ENCODE measurements at regions not wholly inside any gene's neighbourhood (a gene's known extent, or its start where the extent isn't known, plus 50 kb on each side); places are given as distances from the start of the nearest gene placed in this dataset.
"Not testable (repeated sequence)": the region's sequence is repeated elsewhere in the genome, so short reads cannot be mapped to it uniquely, and the experiment has no call there.

DNA sequence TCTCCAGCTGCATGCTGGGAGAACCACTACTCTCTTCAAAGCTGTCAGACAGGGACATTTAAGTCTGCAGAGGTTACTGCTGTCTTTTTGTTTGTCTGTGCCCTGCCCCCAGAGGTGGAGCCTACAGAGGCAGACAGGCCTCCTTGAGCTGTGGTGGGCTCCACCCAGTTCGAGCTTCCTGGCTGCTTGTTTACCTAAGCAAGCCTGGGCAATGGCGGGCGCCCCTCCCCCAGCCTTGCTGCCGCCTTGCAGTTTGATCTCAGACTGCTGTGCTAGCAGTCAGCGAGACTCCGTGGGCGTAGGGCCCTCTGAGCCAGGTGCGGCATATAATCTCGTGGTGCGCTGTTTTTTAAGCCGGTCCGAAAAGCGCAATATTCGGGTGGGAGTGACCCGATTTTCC lies 215.0 kb downstream of the STIM2 start:
- DNase-seq = not testable (repeated sequence)

DNA sequence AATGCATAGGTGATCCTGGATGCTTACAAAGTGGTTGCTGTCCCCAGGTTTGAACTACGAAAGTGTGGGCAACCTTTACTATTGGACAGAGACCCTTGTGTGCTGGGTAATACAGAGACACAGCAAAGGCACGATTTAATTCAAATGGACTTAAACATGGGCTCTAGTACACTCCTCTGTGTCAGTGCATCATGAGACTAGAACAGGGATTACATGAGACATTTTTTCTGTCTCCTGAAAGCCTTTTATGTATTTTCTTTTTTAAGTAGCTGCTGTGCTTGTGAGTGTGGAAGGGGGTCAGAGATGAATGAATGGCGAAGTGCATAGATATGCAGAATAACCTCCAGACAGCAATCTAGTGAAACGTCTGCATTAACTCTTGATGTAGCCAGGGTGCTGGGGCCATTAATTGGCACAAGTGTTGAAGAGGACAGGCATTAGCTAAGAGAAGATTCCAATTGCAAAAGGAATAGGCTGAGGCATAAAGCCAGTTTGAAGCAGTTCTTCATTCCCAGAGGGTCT lies 218.4 kb downstream of the STIM2 start:
- no peak for DNase-seq

DNA sequence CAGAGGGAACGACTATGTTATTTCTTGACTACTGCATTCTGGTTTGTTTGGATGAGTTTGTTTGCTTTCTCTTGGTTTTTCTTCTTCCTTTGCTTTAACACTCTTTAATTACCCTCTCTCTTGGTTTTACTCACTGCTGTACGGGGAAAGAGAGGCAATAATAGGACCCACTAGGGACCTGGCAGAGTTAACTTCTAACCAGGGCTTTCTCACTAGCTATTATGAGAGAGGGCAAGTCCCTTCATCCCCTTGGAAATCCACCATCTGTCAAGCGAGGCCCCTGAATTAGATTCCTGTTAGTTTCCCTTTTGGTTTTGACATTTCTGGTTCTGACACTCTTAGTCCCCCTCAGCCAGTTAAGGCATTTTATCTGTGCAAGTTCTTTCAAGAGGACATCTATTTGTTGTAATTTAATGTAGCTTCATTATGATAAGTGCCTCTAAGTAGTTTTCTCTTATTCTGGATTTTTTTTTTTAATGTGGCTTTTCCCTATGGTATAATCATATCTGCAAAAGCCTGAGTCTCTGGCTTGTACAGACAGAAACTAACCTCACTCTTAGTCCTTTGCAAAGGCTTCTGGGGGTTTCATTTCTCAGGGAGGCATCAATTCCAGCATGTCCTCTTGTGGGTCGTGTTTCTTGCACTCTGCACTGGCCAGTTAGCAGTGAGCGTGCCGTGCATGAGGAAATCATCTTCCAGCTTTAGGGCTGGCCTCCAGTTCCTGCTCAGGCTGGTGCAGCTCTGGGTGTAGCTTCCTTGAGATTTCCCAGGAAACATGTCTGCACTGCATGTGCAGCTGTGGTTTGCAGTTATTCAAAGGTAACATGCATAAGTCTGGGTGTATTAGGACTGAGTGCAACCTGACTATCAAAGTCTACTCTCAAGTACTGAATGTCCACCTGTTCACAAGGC lies 221.3 kb downstream of the STIM2 start:
- no peak for DNase-seq

DNA sequence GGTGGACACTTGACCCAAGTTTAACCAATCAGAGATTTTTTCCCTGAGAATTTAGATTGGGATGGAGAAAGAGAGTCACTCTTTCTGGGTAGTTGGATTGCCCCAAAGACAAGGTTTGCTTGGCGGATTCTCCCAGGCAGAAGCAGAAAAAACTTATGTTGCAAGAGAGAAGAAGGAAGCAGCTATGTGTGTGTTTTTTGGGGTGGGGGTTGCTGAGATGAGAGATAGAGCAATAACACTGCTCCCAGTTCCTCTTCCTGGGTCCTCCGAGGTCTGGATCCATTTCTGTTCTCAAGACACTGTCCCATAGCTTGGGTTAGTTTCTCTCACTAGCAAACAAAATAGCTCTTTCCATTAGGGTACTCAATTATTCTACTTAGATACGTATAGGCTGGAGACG lies 222.1 kb downstream of the STIM2 start:
- no peak for DNase-seq

DNA sequence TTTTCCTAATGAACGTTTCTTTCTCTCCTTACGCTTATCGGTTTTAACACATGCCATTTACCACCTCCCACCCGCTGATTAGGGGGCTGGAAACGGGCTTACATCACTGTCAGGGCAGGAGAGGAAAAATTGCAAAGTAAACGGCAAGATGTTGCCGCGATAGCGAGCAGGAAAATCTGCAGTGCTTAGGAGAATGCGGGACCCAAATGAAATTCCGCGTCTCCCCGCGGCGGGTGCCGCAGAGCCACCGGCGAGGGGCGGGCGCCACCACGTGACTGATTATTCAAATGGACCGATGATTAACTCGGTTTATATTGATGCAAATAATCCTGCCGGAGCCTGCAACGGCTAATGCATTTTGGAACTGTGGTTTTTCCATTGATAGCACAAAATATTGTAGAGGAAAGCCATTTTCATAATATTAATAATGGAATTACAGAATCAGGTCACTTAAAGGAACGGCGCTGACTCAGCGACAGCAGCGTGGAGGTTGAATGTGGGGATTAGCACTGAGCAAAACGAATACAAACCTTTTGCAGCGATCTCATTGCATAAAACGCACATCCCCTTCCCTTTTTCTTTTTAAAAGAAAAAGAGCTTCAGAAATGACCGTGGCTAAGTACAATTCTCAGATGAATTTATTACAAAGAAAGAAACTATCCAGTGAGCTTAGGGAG lies 224.2 kb downstream of the STIM2 start:
- DNase-seq = peak; percentile 28

DNA sequence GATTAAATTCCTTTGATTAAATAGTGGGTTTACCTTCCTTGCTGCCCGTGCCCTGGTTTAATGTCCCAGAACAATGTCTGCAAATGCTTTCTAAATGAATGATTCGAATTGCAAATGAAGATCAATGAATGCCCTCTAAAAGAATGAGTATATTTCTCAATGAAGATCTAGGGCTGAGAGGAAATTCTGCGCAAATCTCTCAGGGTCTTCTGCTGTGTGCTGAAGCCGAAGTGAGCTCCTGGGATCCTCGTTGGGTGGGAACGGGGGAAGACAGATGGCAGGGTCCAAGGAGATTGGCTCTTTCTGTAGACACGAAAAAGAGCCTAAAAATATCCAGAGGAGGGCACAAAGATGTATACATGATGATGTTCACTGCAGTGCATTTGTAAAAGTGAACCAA lies 224.8 kb downstream of the STIM2 start:
- DNase-seq = no peak

DNA sequence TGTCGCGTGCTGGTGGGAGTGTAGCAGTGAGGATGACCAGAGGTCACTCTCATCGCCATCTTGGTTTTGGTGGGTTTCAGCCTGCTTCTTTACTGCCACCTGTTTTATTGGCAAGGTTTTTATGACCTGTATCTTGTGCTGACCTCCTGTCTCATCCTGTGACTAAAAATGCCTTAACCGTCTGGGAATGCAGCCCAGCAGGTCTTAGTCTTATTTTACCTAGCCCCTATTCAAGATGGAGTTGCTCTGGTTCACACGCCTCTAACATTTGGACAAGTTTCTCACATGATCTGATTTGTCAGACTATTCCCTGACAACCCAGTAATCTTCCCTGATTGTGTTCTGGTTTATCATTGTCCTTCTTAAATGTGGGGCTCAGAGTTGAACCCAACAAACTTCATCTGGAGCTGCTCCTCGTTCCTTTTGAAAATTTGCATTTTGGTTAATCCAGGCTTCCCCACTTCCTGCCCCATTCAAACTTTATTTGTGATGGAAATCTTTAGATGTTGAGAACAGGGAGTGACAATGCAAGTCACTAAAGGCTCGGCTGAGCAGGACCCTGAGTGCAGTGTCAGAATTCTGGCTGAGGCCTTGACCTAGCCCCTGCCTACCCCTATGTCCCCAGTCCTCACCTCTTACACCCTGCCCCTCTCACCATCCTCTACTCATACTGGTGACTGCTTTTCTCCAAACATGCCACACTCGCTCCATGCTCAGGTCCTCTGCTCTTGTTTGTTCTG lies 226.8 kb downstream of the STIM2 start:
- no peak for DNase-seq

DNA sequence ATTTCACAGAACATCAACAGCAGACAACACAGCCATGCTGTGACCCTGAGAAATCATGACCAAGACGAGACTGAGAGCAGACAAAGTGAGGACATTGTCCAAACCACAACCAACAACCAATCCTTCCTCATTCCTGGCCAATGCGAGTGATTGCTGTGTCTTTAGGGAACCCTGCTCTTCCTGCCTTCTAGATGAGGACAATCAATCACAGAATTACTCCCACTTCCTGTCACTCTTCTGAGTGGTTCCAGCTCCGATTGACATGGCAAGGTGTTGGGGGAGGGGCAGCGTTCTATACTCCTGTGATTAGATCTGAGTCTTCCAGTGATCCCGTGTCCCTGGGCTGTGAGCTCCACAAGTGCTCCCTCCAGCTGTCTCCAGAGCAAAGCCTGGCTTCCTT lies 227.8 kb downstream of the STIM2 start:
- no peak for DNase-seq

DNA sequence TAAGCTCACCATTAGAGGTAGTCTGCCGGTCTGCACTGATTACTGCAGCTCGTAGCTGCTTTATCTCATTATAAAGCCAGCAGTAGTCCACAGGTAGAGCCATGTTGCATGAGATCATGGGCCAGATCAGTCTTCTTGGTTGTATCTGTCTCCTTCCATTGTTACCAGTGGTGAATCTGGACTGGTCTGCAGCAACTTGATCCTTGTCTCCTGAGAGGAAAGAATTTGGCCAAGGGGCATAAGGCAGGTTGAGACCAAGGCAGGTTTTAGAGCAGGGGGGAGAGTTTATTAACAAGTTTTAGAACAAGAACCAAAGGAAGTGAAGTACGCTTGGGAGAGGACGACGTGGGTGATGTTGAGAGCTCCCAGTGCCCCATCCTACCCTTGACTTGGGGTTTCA lies 228.5 kb downstream of the STIM2 start:
- DNase-seq = no peak

DNA sequence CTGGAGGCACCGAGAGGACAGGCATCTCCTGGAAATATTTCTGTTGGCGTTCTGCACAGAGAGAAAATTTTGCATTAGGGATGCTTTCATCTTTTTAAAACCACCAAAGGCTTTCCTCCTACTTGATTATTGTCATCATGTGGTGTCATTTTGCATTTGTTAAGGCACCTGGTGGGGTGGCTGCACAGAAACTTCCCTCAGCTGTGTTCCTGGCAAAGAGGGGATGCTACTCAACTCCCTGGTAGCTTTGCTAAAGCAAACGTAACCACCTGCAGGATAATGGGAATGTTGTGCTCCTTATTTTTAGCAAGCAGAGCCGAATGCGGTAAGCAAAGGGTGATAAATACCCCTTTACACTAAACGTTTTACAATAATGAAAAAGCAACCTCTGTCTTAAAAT lies 229.8 kb downstream of the STIM2 start:
- DNase-seq = no peak

DNA sequence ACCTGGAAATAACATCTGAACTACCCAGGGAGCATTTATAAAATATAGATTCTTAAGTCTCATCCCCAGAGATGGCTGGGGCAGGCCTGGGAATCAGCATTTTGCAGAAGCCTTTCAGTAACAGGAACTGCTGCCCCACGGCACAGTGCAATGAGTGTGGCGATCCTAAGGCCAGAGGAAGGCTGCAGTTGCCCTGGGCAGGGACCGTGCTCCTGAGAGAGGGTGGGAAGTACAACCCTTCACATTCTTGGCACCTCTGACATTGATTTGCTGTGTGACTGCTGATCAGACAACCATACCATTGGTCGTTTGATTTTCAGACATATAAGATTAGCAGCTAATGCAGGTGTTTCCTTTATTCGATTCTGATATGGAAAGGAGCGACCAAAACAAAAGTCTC lies 233.6 kb downstream of the STIM2 start:
- no peak for DNase-seq

DNA sequence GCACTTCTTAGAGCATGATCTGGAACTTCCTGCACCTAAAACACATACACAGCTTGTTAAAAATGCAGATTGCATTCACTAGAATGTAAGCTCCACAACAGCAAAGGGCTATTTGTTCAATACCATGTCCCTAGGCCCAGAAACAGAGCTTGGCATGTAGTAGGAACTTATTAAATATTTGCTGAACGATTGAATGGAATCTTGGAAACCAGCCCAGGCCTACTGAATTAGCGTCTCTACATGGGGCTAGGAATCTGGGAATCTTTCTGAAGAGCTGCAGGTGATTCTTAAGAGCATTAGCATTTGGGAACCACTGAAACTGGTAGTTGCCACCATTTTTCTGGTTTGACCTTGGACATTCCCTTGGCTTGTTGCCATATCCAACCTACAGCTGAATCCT lies 234.1 kb downstream of the STIM2 start:
- no peak for DNase-seq

DNA sequence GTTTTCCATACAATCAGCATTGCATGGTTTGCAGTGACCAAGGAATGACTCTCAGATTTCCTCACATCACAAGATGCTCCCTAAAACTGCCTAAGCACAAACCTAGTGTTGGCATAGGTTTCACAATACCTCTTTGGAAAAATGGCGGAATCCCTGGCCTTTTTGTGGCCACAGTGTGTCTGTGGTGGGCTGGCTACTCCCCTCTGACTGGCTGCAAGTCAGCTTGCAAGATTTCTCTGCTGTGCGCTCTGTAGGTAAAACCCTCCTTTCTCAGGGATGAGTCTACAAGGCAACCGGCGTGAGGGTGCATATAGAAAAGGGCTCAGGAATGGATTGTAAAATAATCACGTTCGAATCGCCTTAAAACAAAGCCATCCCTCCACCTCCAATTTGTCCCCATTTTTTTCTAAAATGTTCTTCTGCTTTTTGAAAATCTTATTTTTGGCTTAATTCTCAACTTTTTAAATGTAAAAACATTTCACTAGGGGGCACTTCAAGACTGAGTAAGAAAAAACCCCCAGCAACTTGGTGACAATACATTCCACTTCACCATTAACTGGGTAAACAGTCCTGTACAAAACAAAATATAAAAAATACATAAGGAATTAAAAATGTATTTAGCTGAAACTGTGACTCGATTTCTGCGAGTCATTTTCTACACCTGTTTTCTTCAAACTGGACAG lies 235.6 kb downstream of the STIM2 start:
- no peak for DNase-seq

DNA sequence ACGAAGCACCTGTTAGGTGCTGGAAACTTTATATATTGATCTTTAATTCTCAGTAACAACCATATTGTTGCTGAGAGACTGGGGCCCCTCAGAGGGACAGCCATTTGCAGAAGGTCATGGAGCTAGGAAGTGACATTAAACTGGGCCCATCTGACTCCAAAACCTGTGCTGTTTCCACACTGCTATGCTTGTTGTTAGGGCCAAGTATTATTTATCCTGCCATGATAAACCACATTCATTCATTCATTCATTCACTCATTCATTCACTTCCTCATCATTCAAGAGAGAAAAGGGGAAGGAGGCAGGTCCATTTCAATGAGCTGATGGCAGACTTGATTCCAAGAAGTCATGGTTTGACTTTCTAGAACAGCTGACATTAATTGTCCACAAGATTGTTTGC lies 237.4 kb downstream of the STIM2 start:
- DNase-seq = no peak

DNA sequence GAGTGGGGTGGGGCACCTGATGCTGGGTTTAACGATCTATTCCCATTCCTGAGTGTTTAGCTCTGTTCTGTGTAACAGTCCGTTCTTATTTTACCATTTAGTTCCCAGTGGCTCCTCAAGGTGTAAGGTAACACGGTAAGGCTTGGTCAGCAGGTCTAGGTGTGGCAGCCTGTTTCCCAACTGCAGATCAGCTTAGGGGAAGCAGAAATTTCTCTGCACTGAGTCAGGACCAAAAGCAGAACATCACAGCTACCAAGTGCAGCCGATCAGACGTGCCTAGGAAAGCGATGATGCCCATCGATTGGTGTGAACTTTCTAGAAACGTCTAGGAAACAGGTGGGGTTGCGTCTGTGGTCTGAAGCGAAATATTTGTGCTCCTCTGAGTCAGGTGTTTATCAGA lies 240.1 kb downstream of the STIM2 start:
- no peak for DNase-seq

DNA sequence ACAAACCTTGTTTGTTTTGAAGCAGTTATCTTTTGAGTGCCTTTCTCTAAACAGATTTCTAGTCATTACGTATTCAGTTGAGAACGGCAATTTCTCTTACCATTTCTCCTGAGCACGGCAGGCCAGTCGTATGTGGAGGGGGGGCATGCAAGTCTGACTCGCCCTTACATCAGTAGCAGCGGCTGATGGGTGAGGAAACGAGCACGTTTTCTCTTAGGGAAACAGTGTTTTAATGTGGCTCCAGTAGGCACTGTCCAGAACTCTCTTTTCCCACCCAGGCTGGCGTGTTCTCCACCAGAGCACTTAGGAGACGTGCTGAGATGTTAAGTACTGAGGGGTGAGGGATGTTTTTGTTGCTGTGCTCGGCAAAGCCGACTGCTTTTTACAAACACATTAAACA lies 240.5 kb downstream of the STIM2 start:
- DNase-seq = no peak

DNA sequence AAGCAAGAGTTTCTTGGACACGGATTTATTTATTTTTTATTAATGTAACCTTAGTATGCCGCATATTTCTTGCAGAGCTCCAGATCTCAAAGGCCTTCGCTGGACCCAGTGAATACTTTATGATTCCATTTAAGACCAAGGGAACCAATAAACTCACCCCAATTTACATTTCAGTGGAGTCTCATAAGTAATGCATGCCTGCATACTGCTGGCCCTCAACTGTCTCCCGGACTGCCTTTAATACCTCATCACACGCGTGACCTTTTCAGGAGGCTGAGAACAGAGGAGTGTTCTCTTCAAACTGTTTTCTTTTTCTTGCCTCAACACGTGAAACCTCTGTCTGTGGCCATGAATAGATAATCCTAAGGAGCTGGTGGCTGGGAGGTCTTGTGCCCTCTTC lies 240.9 kb downstream of the STIM2 start:
- DNase-seq = no peak

DNA sequence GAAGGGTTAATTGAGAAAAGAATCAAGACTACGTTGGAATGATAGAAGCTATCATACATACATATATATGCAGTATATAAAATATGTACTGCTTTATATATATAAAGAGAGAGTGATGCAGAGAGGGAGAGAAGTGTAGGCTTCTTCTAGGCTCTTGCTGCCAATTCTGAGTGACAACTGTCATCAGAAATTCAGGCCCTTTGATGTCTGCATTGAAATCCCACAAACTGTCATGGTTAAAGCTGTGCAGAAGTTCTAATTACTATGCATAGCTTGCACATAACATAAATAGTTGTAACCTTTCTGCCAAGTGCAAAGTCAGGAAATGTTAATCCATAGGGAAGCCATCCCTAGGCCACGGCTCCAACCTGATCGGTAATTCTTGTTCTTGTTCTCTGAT lies 251.0 kb downstream of the STIM2 start:
- no peak for DNase-seq

DNA sequence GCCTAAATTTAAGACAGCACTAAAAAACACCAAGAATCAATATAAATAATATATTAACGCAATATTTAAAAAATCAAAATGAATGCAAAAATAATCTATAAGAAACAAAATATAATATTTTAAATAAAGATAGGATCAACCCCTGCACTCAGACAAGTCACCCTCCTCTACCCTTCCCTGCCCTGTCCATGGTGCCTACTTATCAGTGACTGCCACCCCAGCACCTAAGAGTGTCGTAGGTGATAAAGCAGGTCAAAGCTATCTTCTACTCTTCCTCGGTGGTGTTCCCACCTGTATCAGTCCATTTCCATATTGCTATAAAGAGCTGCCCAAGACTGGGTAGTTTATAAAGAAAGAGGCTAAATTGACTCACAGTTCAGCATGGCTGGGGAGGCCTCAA lies 251.9 kb downstream of the STIM2 start:
- DNase-seq = no peak

DNA sequence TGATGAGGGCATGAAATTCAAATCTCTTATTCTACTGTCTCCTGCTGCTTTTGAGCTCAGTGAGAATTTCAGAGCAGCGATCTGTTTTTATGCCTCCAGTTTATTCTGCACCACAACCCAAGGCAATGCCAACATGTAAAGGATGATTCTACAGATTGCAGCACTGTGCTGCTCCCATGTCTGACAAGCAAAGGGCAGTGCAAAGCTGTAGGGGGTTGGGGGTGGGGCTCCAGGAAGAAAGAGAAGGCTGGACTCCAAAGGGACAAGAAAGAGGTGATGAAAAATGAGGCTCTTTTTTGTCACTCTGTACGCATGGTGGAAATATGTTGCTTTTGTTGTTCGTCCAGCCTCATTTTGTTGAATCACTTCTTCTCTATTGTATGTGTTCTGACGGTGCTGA lies 254.6 kb downstream of the STIM2 start:
- DNase-seq = no peak

DNA sequence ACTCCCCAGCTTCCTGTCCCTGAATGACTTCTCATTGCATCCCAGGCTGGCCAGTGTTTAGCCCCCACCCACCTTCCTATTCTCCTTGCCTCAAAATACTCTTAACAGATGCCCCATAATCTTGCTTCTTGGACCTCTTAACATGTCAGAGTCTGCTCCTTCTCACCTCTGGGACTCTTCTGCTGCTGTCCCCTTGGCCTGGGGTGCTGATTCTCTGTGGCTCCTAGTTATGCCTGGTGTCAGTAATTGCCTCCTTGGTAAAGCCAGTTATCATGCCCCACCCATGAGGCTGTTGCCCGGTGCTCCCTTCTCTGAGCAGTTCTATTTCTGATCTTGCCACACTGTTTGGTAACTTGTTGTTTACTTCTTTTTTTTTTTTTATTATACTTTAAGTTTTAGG lies 256.8 kb downstream of the STIM2 start:
- DNase-seq = no peak

DNA sequence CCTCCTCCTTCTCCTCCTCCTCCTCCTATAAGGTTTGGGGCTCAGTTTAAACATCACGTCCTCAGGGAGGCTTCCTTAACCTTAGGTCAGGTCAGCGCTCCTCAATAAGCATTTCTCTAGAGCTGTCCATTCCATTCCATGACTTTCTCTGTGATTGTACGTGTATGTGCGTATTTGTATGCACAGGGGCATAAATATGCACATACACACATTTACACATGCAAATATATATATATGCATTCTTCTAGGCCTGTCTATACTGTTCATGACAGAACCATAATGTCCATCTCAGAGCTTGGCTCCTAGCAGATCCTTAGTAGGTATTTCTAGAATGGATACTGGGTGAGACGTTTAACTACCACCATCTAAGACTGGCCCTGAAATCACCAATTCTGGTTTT lies 258.6 kb downstream of the STIM2 start:
- no peak for DNase-seq

DNA sequence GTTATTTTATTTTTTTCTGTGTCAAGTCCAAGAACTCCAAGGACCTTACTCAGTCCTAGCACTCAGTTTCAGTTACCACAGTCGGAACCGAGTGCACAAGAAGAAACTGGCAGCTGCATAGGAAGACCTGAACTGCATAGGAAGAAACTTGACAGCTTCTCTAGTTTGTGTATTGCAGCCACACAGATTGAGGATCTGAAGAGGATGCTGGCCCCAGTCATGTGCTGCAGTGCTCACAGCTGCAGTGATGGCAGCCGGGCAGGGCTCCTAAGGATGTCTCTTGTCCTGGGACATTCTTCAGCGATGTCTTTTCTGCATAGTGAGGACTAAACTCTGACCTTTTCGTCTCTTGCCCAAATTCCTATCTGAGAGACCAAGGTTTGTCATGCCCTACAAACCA lies 261.2 kb downstream of the STIM2 start:
- DNase-seq = no peak

All from right kidney (tissue), 1 donor.